ENCODE measurements at regions not wholly inside any gene's neighbourhood (a gene's known extent, or its start where the extent isn't known, plus 50 kb on each side); places are given as distances from the start of the nearest gene placed in this dataset.

DNA sequence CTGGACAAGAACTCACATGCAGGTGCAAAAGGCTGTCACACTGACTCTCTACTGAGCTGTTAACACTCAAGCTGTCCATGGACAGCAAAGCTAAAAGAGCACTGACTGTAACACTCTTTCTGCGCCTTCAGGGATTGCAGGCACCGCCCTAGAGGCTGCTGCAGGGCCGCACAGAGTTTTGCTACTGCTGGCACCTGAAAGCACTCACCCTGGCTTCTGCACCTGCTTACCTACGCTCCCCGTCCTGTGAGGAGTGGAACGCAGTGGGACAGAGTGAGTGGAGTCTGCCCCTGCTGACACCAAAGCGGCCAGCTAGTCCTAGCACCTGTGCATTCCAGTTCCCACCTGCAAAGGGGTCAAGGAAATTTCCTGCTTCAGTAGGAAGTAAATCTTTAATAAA, 941.3 kb downstream of the DIPK2A start:
- H3K27me3 ChIP-seq (ENCODE audit: low read depth): no peaks in the 10 kb centered on the region
- intact Hi-C loops (cut with DNase I): no loop called here
- no peaks in the 10 kb centered on the region for H3K4me1 ChIP-seq
- DNase-seq: no peak
- no peak for TF ChIP-seq CTCF (IDR thresholded peaks at IDR 0.05)
- no peak overlapping the region for H3K4me3 ChIP-seq
- no peak for ATAC-seq
- no peaks in the 10 kb centered on the region for H3K36me3 ChIP-seq
- H3K9me3 ChIP-seq: no peaks in the 10 kb centered on the region
- no peak overlapping the region for H3K27ac ChIP-seq

DNA sequence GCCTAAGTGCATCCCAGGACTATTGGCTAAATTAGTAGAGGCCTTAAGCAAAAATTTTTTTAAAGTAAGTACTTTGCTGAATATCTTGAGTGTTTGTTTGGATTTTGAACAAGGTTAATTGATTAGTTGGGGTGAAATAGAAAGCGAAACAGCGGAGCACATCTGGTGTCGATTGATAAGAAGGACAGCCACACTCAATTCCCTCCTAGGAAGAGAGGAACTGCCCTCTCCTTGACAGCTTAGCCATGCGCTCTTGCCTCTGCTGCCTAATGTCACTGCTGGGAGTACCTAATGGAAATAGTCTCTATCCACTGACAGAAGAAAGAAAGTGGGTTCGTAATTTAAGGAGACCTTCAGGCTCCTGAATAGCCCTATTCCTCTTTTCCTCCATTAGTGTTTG, 943.6 kb downstream of the DIPK2A start:
- intact Hi-C loops (cut with DNase I): no loop called here
- H3K36me3 ChIP-seq: no peaks in the 10 kb centered on the region

GRCh38 chr3:144921710-144922109, 950.1 kb downstream of the DIPK2A start:
- Histone ChIP-seq H3K4me3 (no peak overlapping the region), H3K36me3 (no peaks in the 10 kb centered on the region), H3K27ac (no peak overlapping the region), H3K9me3 (no peaks in the 10 kb centered on the region), H3K27me3 (ENCODE audit: low read depth) (no peaks in the 10 kb centered on the region), H3K4me1 (no peaks in the 10 kb centered on the region)
- intact Hi-C loops (cut with DNase I): no loop called here
- TF ChIP-seq CTCF (IDR thresholded peaks at IDR 0.05): no peak
- ATAC-seq: no peak
- DNase-seq: no peak

More for the DNA sequence above, 943.6 kb downstream of the DIPK2A start:
- Histone ChIP-seq H3K27ac (no peak overlapping the region), H3K27me3 (ENCODE audit: low read depth) (no peaks in the 10 kb centered on the region), H3K4me1 (no peaks in the 10 kb centered on the region), H3K4me3 (no peak overlapping the region), H3K9me3 (no peaks in the 10 kb centered on the region)
- DNase-seq: no peak
- no peak for TF ChIP-seq CTCF (IDR thresholded peaks at IDR 0.05)
- no peak for ATAC-seq

- H3K4me3 ChIP-seq: no peak overlapping the region
- H3K9me3 ChIP-seq: no peaks in the 10 kb centered on the region
- H3K27ac ChIP-seq: no peak overlapping the region
- H3K27me3 ChIP-seq (ENCODE audit: low read depth): no peaks in the 10 kb centered on the region
- H3K36me3 ChIP-seq: no peaks in the 10 kb centered on the region
- no peaks in the 10 kb centered on the region for H3K4me1 ChIP-seq
- TF ChIP-seq CTCF (IDR thresholded peaks at IDR 0.05): no peak
- ATAC-seq (no peak), DNase-seq (no peak)
- intact Hi-C loops (cut with DNase I): no loop called here
Measured at GRCh38 chr3:144923046-144923775, 951.6 kb downstream of the DIPK2A start.

DNA sequence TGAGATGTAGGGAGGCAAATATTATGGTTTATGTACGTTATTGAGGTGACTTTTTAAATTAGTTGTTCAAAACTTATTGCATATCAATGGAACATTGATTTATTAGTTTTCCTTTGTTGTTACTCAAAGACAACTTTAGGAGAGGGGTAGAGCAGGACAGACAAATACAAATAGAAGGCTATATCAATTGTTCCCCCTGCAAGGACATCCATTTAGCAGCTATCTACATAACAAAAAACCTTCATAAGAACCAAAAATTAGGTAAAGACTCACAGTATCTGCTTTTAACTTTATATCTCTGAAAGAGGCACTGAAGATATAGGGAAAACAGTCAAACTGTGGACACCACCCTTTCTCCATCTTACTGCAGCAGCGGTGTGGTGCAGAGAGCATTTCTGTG, 958.8 kb downstream of the DIPK2A start:
- intact Hi-C loops (cut with DNase I): no loop called here
- ATAC-seq (no peak), DNase-seq (no peak)
- Histone ChIP-seq H3K9me3 (no peaks in the 10 kb centered on the region), H3K27ac (no peak overlapping the region), H3K27me3 (ENCODE audit: low read depth) (no peaks in the 10 kb centered on the region), H3K4me3 (no peak overlapping the region), H3K4me1 (no peaks in the 10 kb centered on the region), H3K36me3 (no peaks in the 10 kb centered on the region)
- TF ChIP-seq CTCF (IDR thresholded peaks at IDR 0.05): no peak

All from lower lobe of right lung (tissue), 2 donors.